GM21576 (cell line): ENCODE measurements at regions not wholly inside any gene's neighbourhood (a gene's known extent, or its start where the extent isn't known, plus 50 kb on each side); places are given as distances from the start of the nearest gene placed in this dataset.

ENCODE experiments used
- ATAC-seq: cut with Tn5 transposase; IDR thresholded peaks from one replicate; pipeline ENCODE4 v1.9.1; 2021; ENCODE audit warnings: mild to moderate bottlenecking, moderate library complexity; ENCODE audit not compliant: unreplicated experiment

DNA sequence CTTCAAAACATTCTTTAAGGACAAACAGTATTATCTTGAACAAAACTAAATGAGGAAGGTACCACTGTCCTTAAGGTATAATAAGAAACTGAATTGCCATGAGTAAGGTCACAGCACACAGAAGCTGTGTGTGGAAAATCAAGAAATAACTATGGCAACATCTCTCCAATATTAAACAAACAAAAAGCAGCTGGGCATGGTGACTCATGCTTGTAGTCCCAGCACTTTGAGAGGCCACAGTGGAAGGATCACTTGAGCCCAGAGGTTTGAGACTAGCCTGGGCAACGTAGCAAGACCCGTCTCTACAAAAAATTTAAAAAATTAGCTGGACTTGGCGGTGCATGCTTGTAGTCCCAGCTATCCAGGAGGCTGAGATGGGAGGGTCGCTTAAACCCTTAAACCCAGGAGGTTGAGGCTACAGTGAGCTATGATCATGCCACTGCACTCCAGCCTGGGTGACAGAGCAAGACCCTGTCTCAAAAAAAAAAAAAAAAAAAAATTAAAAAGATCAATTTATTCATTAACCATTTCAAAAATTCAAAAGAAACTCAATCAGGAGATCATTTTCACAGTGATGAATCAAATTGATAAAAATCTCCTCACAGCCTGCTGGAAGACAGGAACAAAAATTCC lies 195.4 kb downstream of the SKIDA1 start:
- no peak for ATAC-seq

DNA sequence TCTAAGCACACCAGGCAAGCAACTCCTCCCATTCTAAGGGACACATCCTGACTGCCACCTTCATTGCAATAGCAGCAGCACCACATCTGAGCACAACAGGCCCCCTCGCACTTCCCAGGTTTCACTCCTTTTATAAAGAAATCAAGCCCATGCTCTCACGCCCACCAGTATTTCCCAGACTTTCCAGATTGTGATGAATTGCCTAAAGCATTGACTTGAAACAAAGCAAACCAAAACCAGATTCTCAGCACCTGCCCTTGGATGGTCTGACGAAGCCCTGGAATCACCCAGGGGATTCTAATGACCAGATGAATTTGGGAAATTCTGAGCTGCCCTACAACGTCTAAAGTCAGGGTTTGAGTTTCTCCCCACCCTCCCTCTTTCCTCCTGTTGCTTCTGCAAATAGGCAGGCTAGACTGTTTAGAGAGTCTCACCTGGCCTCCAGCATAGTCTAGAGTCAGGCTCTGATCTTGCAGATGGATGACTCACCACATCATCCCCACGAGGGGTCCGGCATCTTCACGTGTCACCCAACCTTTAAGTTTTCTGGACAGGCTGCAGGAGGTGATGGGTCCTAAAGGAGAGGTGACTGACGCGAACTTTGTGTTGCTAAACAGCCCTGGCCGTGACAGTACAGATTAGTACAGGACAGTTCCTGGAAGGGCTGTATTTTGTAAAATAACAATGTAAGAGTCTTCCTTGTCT lies 198.0 kb downstream of the SKIDA1 start:
- ATAC-seq = no peak

DNA sequence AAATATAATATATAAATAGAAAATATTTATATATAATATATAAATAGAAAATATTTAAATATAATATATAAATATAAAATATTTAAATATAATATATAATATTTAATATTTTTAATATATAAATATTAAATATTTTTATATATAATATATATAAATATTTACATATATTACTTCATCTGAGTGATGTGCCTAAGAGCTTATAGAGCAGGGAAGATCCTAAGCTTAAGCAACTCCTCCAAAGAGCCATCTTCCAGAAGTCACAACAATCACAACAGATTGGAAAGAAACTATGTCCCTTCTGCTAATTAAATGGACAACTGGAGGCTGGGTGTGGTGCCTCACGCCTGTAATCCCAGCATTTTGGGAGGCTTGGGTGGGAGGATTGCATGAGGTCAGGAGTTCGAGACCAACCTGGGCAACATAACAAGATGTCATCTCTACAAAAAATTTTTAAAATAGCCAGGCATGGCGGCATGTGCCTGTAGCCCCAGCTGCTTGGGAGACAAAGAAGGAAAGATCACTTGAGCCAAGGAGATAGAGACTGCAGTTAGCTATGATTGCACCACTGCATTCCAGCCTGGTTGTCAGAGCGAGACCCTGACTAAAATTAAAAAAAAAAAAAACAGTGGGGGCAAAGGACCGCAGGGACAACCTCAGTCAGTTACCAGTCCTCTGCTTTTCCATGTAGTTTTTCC lies 198.7 kb downstream of the SKIDA1 start:
- ATAC-seq = no peak

DNA sequence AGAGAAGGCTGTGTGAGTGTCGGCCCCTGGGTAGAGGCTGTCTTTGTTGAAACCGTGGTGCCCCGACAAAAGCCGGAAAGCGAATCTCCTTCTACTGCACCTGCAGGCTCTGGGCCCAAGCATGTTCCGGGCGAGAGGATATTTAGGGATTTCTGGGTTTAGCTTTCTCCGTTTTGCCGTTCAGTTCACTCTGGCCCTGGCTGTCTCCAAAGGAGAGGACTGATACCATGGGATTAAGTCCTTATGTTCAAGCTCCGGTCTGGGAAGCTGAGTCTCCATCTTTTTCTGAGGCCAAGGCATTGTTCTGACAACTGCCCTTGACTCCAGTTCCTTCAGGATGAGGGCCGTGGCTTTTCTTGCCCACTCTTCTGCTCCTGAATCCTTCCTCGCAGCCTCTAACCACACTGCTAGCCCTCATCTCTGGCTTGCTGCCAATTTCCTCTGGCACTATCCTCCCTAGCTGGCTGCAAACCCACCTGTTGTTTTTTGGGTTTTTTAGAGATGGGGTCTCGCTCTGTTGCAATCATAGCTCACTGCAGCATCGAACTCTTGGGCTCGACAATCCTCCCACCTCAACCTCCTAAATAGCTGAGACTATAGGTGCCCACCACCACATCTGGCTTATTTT lies 206.8 kb downstream of the SKIDA1 start:
- ATAC-seq = no peak

DNA sequence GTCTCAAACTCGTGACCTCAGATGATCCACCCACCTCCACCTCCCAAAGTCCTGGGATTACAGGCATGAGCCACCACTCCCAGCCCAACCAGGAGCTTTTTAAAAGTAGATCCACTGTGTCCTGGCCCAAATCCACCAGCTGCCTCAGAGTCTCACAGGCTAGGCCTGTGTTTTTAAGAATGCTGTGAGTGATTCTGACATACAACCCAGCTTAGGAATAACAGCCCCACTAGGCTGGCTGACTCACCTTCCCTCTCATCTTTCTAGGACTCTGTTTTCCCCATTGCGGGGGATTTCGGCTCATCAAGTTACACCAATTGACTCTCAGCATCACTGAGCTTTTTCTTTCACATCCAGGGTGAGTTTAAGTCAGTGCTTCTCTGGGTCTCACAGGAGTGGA lies 207.6 kb downstream of the SKIDA1 start:
- ATAC-seq = no peak

DNA sequence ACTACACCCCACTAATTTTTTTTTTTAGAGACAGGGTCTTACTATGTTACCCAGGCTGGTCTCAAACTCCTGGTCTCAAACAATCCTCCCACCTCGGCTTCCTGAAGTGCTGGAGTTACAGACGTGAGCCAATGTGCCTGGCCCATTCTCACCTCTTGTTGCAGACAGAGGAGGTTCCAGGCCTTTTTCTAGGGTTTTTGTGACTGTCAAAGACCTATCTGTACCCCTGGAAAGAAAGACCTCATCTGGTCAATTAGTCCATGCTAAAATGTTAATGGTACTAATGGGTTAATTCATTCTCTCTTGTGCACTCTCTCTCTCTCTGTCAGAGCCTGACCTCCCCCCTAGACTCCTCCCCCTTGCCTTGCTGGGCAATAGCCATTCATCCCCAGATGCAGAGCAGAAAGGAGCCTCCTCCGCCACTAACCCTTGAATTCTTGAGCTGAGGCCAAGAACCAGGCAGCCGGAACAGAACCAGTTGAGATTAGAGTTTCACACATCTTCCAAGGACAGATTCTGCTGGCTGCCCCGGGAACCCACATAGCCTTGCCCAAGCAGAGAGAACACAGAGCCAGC lies 209.7 kb downstream of the SKIDA1 start:
- no peak for ATAC-seq

DNA sequence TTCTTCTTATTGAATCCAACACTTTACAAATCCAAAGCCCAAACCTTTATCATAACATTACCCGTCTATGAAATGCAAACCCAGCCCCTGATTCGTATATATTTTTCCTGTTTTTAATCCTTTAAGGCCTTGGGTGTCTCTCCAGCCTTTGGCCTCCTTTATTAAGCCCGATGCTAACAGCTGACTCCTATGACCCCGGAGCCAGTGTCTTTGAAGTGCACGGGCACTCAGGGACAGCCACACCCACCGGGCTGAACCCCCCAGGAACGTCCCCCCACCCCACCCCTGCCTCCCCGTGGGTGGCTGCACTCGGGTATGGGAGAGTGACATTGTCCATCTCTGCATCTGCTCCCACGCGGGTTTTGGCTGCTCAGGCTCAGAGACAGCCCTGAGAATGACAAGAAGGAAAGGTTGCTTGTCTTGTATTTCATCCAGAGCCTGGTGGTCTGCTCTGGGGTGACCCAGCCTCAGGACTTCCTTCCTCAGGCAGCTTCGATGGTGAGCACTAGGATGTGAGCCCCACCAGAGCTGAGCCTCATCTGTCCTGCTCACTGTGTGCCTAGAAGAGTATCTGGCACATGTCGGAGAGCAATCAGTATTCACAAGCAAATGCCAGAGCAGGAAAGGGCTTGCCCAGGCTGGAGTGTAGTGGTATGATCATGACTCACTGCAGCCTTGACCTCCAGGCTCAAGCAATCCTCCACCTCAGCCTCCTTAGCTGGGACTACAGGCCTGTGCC lies 210.4 kb downstream of the SKIDA1 start:
- no peak for ATAC-seq

DNA sequence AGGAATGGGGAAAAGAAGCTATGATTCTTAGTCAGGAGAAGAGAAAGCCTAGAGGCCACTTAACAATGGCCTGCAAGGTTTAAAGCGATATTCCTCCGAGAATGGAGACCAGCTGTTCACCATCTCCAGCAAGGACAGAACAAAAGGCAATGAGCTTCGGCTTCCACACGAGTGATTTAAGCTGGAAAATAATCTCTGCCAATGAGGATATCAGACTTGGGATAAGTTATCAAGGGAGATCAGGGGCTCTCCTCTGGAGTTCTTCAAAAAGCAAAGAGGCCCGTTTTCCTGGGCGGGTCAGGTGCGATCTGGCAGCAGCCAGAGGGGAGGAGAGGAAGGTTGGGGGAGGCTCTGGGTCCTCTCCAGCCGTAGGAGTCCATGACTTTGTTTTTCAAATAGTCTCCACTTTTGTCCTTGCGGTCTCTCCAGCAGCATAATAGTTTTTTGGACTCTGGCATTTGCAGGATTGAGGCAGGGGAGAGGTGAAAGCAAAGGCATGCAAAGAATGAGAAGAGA lies 211.3 kb downstream of the SKIDA1 start:
- ATAC-seq = no peak

DNA sequence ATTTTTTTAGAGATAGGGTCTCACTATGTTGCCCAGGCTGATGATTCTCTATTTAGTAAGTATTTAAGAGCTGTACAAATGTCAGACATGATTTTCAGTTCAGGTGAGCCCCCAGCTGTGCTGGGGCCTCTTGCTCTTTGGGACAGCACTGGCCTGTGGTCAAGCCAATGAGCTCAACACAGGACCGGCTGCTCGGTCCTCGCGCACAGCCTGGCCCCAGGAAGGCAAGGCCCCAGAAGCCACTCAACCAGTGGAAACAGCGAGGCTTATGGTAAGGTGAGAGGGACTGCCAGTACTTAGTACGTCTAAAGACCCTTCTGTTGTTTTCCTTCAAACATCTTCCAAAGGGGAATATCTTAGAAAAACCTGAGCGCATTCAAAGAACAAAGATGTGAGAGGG lies 211.8 kb downstream of the SKIDA1 start:
- no peak for ATAC-seq

DNA sequence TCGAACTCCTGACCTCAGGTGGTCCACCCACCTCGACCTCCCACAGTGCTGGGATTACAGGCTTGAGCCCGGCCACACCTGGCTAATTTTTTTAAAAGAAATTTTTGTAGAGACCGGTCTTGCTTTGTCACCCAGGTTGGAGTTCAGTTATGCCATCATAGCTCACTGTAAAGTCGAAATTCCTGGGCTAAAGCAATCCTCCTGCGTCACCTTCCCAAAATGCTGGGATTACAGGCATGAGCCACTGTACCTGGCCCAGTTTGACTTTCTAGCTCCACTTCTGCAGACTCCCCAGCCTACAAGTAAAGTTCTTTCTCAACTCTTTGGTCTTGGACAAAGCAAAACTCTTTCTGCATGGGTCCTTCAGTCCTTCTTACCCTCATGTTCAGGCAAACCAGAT lies 214.1 kb downstream of the SKIDA1 start:
- no peak for ATAC-seq

DNA sequence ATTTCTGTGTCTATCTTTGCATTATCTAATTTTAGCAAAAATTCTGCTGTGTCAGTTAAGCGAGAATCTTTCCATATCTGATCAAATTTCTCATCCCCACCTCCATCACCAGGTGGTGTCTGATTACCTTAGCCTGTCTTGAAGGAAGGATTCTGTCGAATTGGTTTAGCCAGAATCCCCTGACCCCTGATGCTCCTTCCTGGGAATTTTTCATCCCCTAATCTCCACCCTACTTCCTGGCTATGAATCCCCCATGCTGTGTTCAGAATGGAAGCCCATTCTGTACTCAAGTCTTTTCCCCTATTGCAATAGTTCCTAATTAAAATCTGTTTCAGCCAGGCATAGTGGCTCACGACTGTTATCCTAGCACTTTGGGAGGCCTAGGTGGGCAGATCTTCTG lies 216.1 kb downstream of the SKIDA1 start:
- ATAC-seq = no peak

DNA sequence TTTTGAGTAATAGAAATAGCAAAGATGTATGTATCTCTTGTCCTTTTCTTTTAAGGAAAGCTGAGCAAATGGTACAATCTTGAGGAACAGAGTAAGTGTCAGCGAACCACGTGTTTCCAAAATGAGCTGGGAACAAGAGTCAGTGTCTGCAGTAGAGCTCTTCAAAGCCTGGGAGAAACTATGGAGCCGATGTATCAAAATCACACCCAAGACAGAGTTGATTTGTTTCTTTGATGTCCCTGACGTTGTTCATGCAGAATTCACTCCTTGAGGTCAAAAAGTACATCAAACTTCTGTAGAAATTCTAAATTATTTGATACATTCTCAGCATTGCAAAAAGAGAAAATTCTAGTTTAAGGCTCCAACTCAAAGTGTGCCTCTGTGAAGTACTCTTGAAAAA lies 216.5 kb downstream of the SKIDA1 start:
- ATAC-seq = no peak

DNA sequence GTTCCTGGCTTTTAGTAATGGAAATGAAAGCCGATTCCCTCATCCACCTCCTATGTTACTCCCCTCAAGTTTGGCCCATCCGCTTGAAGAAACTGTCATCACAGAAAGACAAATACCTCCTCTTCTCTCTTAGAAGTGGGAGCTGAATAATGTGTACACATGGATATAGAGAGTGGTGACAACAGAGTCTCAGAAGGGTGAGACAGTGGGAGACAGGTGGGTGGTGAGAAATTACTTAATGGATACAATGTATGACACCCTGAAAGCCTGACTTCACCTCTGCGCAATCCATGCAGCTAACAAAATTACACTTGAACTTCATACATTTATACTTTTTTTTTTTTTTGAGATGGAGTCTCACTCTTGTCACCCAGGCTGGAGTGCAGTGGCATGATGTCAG lies 217.5 kb downstream of the SKIDA1 start:
- ATAC-seq = no peak

DNA sequence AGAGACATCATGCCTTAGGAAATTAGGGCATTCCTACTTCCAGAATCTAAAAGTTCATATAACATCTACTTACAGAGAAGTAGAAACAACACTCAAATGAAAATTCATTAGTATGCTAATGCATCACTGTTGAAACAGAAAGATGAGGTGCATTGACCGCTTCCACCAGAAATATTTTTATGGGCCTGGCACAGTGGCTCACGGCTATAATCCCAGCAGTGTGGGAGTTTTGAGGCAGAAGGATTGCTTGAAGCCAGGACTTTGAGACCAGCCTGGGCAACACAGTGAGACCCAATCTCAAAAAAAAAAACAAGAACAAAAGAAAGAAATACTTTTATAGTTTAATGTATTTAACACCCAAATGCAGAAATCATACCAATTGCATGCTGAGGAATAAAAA lies 220.9 kb downstream of the SKIDA1 start:
- ATAC-seq = no peak

DNA sequence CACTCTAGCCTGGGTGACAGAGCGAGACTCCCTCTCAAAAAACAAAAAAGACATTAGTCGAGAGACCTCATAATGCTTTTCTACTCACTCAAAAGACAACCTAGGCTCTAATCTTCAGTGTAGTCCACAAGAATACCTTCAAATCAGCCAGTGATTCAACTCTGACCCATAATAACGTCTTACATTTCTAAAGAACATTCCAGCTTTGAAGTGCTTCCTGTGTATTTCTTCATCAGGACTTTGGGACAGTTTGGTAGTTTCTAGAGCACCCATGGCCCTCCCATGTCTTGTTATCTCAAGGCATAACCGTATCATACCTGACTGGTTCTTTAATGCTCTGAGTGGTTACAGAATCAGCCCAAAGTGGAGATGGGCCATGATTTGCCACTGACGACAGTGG lies 221.3 kb downstream of the SKIDA1 start:
- ATAC-seq = no peak

DNA sequence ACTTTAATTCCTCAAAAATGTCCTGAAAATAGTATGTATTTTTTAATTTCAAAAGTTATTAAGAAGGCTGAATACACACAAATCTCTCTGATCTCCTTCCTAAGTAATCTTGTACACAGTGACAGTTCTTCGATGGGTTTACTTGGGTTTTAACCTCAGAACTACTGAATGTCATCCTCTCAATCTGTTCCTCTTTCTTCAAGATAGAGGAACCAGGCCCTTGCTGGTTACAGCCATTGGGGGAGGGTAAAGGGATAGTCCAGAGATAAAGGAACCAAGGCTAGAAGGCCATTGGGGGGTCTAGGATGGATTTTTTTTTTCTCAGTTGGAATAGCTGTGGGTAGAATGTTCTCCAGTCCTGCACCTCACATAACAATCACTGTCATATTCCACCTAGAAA lies 224.9 kb downstream of the SKIDA1 start:
- ATAC-seq = no peak

DNA sequence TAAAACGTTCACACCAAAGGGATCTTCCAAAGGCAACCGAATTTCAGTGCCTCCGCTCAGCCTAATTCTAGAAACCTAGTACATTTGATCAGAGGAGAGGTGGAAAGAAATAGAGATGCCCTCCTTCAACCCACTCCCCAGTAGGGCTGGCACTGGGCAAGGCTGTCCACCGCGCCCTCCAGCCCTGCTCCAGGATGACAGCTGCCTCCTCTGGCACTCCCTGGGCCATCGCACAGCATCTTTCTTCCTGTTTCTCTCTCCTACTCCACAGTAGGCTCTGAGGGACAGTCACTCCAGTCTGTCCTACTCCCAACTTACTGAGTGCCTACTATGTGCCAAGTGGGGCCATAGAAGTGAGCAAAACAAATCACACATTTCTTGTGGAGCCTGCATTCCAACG lies 226.2 kb downstream of the SKIDA1 start:
- ATAC-seq = no peak

DNA sequence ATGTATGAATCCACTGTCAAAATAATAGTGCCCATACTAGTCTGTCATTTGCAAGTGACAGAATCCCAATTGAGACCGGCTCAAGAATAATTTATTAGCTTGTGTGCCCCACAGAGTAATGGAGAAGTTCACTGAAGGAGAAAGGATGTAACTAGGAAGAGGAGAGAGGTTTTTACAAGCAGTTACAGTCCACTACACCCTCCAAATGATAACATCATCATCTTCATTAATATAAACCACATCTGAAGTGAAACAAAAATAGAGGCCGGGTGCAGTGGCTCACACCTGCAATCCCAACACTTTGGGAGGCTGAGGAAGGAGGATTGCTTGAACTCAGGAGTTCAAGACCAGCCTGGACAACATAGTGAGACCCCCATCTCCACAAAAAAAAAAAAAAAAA lies 226.8 kb downstream of the SKIDA1 start:
- no peak for ATAC-seq

DNA sequence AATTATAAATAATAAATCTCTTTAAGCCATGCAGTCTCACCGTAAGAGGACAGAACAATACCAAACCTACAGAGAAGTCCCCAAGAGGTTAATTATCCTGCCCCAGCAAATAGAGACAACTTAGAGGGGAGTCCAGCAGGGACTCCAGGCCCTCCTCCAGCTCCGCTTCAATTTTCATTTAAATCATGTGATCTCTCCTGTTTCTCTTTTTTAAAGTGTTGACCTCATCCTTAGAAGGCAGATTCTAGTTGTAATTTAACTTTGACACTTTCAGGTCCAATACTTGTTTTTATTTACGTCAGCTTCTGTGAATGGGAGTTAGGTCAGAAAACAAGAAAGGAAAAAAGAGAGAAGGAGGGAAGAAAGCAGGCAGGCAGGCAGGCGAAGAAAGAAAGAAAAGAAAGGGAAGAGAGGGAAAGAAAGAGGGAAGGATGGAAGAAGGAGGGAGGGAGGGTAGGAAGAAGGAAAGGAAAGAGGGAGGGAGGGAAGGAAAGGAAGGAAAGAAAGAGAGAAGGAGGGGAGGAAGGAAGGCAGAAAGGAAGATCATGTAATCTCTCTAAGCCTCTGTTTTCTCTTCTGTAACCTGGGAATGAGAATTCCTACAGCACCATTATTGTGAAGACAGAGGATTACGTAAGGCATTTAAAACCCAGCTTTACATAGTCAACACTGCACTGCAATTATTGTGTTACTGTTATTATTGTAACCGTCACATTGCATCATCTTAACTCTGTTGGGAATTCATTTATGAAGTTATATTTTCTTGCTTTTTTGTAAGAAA lies 227.7 kb downstream of the SKIDA1 start:
- no peak for ATAC-seq
